ENCODE measurements at regions not wholly inside any gene's neighbourhood (a gene's known extent, or its start where the extent isn't known, plus 50 kb on each side); places are given as distances from the start of the nearest gene placed in this dataset.
"Not testable (repeated sequence)": the region's sequence is repeated elsewhere in the genome, so short reads cannot be mapped to it uniquely, and the experiment has no call there.

DNA sequence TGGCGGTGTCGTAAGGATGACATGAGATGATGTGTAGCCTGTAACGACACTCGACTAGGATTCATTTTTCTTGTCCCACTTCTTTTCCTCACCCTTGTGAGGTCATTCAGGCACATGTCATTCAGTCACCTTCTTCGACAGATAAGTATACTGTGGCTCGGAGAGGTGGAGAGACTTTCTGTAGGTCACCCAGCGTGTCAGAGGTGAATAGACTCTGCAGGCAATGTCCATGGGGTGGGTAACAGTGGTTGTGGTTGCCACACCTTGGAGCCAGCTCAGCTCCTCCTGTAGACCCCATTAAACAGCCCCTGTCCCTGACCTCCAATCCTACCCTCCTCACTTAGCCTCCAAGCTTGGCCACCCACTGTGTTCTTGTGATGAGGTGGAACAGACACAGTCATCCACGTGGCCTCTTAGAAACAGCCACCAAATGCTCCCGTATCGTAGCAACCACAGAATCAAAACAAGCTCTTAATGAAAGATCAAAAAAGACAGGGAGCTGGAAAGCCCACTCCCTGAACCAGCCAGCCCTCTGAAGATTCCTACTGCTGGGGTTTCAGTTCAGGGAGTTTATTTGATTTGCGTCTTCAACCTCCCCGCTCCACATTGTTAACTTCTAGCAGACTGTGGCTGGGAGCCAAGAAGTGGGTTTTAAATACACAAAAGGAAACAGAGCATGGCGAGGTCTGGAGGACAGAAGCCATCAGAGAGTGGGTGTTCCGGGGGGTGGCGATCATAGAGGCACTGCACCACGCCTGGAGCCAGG is 89.0 kb upstream of the GRK3 start:
- Histone ChIP-seq H3K4me3 (no peak overlapping the region), H3K27ac (no peak overlapping the region), H3K4me1 (peaks cover 0 to 4% of the 10 kb centered on the region in 2 donors), H3K27me3 (no peaks in the 10 kb centered on the region), H3K9me3 (no peaks in the 10 kb centered on the region), H3K36me3 (no peaks in the 10 kb centered on the region)
- DNase-seq (ENCODE audit: low spot score in 2 of 2) = no peak
- intact Hi-C loops (cut with DNase I) = no loop called here
- TF ChIP-seq, protein P1, sequence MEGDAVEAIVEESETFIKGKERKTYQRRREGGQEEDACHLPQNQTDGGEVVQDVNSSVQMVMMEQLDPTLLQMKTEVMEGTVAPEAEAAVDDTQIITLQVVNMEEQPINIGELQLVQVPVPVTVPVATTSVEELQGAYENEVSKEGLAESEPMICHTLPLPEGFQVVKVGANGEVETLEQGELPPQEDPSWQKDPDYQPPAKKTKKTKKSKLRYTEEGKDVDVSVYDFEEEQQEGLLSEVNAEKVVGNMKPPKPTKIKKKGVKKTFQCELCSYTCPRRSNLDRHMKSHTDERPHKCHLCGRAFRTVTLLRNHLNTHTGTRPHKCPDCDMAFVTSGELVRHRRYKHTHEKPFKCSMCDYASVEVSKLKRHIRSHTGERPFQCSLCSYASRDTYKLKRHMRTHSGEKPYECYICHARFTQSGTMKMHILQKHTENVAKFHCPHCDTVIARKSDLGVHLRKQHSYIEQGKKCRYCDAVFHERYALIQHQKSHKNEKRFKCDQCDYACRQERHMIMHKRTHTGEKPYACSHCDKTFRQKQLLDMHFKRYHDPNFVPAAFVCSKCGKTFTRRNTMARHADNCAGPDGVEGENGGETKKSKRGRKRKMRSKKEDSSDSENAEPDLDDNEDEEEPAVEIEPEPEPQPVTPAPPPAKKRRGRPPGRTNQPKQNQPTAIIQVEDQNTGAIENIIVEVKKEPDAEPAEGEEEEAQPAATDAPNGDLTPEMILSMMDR (IDR thresholded peaks at IDR 0.05) = no peak

DNA sequence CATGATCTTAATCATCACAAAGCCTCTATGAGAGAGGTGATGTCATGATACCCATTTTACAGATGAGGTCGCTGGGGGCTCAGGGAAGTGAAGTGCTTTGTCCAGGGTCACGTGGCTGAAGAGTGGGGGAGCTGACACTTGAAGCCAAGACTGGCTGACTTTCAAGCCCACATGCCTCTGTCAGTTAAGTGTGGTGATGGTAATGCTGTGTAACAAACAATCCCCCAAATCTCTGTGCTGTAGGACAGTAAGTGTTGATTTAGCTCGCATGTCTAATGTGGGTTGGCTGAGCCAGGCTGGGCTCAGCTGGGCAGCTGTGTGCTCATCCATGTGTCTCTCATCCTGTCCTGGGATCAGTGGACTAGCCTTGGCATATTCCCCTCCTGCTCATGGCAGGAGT is 87.1 kb upstream of the GRK3 start:
- Histone ChIP-seq H3K27ac (no peak overlapping the region), H3K4me1 (peaks cover 0 to 4% of the 10 kb centered on the region in 2 donors), H3K9me3 (no peaks in the 10 kb centered on the region), H3K4me3 (no peak overlapping the region), H3K36me3 (peaks cover 0 to 7% of the 10 kb centered on the region in 2 donors), H3K27me3 (no peaks in the 10 kb centered on the region)
- intact Hi-C loops (cut with DNase I) = no loop called here
- TF ChIP-seq, protein P1 (IDR thresholded peaks at IDR 0.05) = no peak
- no peak for DNase-seq (ENCODE audit: low spot score in 2 of 2)

DNA sequence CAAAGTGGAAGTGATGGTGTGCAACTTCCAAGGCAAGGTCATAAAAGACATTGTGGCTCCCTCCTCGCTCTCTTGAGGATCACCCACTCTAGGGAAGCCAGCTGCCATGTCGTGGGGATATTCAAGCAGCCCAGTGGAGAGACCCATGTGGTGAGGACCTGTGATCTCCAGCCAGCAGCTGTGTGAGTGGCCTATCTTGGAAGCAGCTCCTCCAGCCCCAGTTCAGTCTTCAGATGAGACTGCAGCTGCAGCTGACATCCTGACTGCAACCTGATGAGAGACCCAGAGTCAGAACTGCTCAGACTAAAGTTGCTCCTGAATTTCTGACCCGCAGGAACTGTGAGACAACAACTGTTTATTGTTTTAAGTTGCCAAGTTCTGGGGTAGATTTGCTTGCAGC is 86.4 kb upstream of the GRK3 start:
- Histone ChIP-seq H3K36me3 (peaks cover 0 to 11% of the 10 kb centered on the region in 2 donors), H3K4me1 (peaks cover 0 to 4% of the 10 kb centered on the region in 2 donors), H3K27me3 (no peaks in the 10 kb centered on the region), H3K4me3 (no peak overlapping the region), H3K27ac (peak overlapping the region in 1 of 2 donors; percentile 23), H3K9me3 (no peaks in the 10 kb centered on the region)
- intact Hi-C loops (cut with DNase I) = no loop called here
- DNase-seq (ENCODE audit: low spot score in 2 of 2) = no peak
- TF ChIP-seq, protein P1 (IDR thresholded peaks at IDR 0.05) = no peak

DNA sequence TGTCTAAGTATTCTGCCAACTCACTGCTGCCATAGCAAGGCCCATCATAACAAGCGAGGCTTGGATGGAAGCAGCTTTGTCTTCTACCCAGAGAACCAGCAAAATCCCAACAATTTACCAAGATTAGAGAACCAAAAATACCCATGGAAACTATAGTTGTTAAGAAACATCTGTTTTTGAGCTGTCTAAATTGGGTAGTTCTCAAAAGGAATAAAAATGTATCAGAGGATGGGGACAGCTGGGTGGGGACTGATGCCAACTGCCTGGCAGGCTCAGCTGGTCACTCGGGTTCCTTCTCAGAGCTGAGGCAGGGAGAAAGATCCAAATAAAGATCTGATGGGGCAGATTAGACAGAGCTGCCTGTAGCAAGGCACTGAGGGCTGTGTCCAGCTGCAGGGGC is 85.9 kb upstream of the GRK3 start:
- H3K4me3 ChIP-seq = no peak overlapping the region
- H3K36me3 ChIP-seq = peaks cover 0 to 11% of the 10 kb centered on the region in 2 donors
- intact Hi-C loops (cut with DNase I) = no loop called here
- peak overlapping the region; percentile 23 to 35 for H3K27ac ChIP-seq
- H3K9me3 ChIP-seq = no peaks in the 10 kb centered on the region
- H3K4me1 ChIP-seq = peaks cover 0 to 4% of the 10 kb centered on the region in 2 donors
- H3K27me3 ChIP-seq = no peaks in the 10 kb centered on the region
- no peak for DNase-seq (ENCODE audit: low spot score in 2 of 2)
- TF ChIP-seq, protein P1 (IDR thresholded peaks at IDR 0.05) = no peak

DNA sequence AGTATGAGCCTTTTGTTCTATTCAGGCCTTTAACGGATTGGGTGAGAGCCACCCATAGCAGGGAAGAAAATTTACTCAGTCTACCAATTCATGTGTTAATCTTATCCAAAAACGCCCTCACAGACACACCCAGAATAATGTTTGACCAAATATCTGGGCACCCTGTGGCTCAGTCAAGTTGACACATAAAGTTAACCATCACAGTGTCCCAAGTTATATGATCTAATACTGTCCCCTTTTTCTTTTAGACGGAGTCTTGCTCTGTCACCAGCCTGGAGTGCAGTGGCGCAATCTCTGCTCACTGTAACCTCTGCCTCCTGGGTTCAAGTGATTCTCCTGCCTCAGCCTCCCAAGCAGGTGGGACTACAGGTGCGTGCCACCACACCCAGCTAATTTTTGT is 83.6 kb upstream of the GRK3 start:
- H3K9me3 ChIP-seq; H3K27ac ChIP-seq; H3K4me3 ChIP-seq; intact Hi-C loops (cut with DNase I); H3K4me1 ChIP-seq; DNase-seq (ENCODE audit: low spot score in 2 of 2); H3K27me3 ChIP-seq: not testable (repeated sequence)
- H3K36me3 ChIP-seq = peaks cover 0 to 21% of the 10 kb centered on the region in 2 donors

DNA sequence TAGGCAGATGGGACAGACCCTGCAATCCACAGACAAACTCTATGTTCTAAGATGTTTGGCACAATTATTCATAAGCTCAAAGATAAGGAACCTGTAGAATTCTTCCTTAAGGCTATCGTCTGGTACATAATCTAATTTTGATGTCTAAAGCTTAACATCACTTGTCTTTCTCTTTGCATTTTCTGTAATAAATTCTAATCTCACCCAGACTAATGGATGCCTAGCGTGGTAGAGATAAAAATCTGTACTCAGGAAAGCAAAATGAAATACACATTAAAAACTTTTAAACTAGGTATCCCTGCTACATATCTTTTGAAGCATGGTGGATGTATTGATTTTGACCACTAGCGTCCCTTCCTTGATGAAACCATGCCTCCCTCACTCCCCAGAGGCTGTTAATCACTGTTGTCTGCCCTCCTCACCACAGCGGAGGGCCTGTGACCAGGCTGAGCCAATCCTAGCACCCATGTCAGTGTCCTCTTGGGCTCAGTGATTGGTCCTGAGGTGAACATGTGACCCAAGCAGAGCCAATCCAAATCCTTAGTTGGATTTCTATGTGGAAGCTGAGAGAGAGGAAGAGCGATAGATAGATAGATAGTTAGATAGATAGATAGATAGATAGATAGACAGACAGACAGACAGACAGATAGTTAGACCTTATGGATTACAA is 82.2 kb upstream of the GRK3 start:
- Histone ChIP-seq H3K4me1 (peaks cover 0 to 4% of the 10 kb centered on the region in 2 donors), H3K27me3 (no peaks in the 10 kb centered on the region), H3K4me3 (no peak overlapping the region), H3K36me3 (peaks cover 0 to 21% of the 10 kb centered on the region in 2 donors), H3K27ac (no peak overlapping the region), H3K9me3 (no peaks in the 10 kb centered on the region)
- intact Hi-C loops (cut with DNase I) = no loop called here
- no peak for DNase-seq (ENCODE audit: low spot score in 2 of 2)
- TF ChIP-seq, protein P1 (IDR thresholded peaks at IDR 0.05) = no peak

Data from ascending aorta (tissue), 2 donors.